Lower lobe of right lung (tissue), 2 donors: ENCODE measurements at regions not wholly inside any gene's neighbourhood (a gene's known extent, or its start where the extent isn't known, plus 50 kb on each side); places are given as distances from the start of the nearest gene placed in this dataset.

Experiments used
- ATAC-seq, 2 donors: fragments of 200-7000 bp; cut with Tn5 transposase; one replicate each; pipeline ENCODE4 v1.9.1; 2020 to 2022; ENCODE audit warnings: mild to moderate bottlenecking in 2 of 2, moderate library complexity in 2 of 2
- DNase-seq: peaks from one replicate; pipeline ENCODE4 v3.0.0-alpha.2; 2020
- H3K27ac ChIP-seq: fragments of 200-600 bp; one replicate; pipeline ENCODE4 v1.8.0; 2022
- H3K27me3 ChIP-seq: fragments of 200-600 bp; one replicate; pipeline ENCODE4 v1.8.0; 2022; ENCODE audit warnings: low read depth
- H3K36me3 ChIP-seq: fragments of 200-600 bp; one replicate; pipeline ENCODE4 v1.8.0; 2022; ENCODE audit warnings: mild to moderate bottlenecking
- H3K4me1 ChIP-seq: fragments of 200-600 bp; one replicate; pipeline ENCODE4 v1.8.0; 2022
- H3K4me3 ChIP-seq: fragments of 200-600 bp; one replicate; pipeline ENCODE4 v1.8.0; 2022; ENCODE audit warnings: mild to moderate bottlenecking
- H3K9me3 ChIP-seq: fragments of 200-600 bp; one replicate; pipeline ENCODE4 v1.8.0; 2022
- CTCF ChIP-seq: fragments of 200-600 bp; IDR thresholded peaks from one replicate; pipeline ENCODE4 v1.8.0; 2022; ENCODE audit warnings: antibody characterized with exemption, mild to moderate bottlenecking
- intact Hi-C: fragments of 100-400 bp; cut with DNase I; formaldehyde crosslinking; loops from one replicate; pipeline ENCODE4 v1.11.0; 2022
- donor health status: DM: no; HTN: yes; CAD: no; lungs with severe emphysema.

GRCh38 chr4:149949381-149949780 is 128.9 kb upstream of the DCLK2 start:
- DNase-seq (no peak), ATAC-seq (no peak)
- H3K4me3 ChIP-seq, result no peak overlapping the region
- H3K36me3 ChIP-seq, result no peaks in the 10 kb centered on the region
- intact Hi-C loops, result no loop called here
- no peaks in the 10 kb centered on the region for H3K4me1 ChIP-seq
- TF ChIP-seq CTCF, result no peak
- H3K9me3 ChIP-seq, result no peaks in the 10 kb centered on the region
- no peaks in the 10 kb centered on the region for H3K27me3 ChIP-seq
- no peak overlapping the region for H3K27ac ChIP-seq

GRCh38 chr4:149951152-149951900 is 126.9 kb upstream of the DCLK2 start:
- Histone ChIP-seq H3K27me3 (no peaks in the 10 kb centered on the region), H3K36me3 (no peaks in the 10 kb centered on the region), H3K27ac (no peak overlapping the region), H3K9me3 (no peaks in the 10 kb centered on the region), H3K4me1 (no peaks in the 10 kb centered on the region), H3K4me3 (no peak overlapping the region)
- intact Hi-C loops, result no loop called here
- ATAC-seq, result no peak
- no peak for TF ChIP-seq CTCF
- DNase-seq, result no peak

- H3K4me3 ChIP-seq, result no peak overlapping the region
- no peak overlapping the region for H3K27ac ChIP-seq
- ATAC-seq (no peak), DNase-seq (no peak)
- no peaks in the 10 kb centered on the region for H3K9me3 ChIP-seq
- no peaks in the 10 kb centered on the region for H3K27me3 ChIP-seq
- no peaks in the 10 kb centered on the region for H3K36me3 ChIP-seq
- no peaks in the 10 kb centered on the region for H3K4me1 ChIP-seq
- intact Hi-C loops, result no loop called here
- TF ChIP-seq CTCF, result no peak
Observed at GRCh38 chr4:149952101-149952500, 126.1 kb upstream of the DCLK2 start.

- no peaks in the 10 kb centered on the region for H3K36me3 ChIP-seq
- no peaks in the 10 kb centered on the region for H3K27me3 ChIP-seq
- intact Hi-C loops, result no loop called here
- ATAC-seq (no peak), DNase-seq (no peak)
- H3K4me1 ChIP-seq, result no peaks in the 10 kb centered on the region
- no peak for TF ChIP-seq CTCF
- no peaks in the 10 kb centered on the region for H3K9me3 ChIP-seq
- H3K4me3 ChIP-seq, result no peak overlapping the region
- H3K27ac ChIP-seq, result no peak overlapping the region
Observed at GRCh38 chr4:149952716-149953115, 125.5 kb upstream of the DCLK2 start.

- no peak overlapping the region for H3K27ac ChIP-seq
- intact Hi-C loops, result no loop called here
- DNase-seq (no peak), ATAC-seq (no peak)
- no peaks in the 10 kb centered on the region for H3K27me3 ChIP-seq
- H3K4me3 ChIP-seq, result no peak overlapping the region
- H3K4me1 ChIP-seq, result no peaks in the 10 kb centered on the region
- no peak for TF ChIP-seq CTCF
- no peaks in the 10 kb centered on the region for H3K36me3 ChIP-seq
- no peaks in the 10 kb centered on the region for H3K9me3 ChIP-seq
Observed at GRCh38 chr4:149955780-149956390, 122.4 kb upstream of the DCLK2 start.
